ENCODE measurements at regions not wholly inside any gene's neighbourhood (a gene's known extent, or its start where the extent isn't known, plus 50 kb on each side); places are given as distances from the start of the nearest gene placed in this dataset.
"Not testable (repeated sequence)": the region's sequence is repeated elsewhere in the genome, so short reads cannot be mapped to it uniquely, and the experiment has no call there.

DNA sequence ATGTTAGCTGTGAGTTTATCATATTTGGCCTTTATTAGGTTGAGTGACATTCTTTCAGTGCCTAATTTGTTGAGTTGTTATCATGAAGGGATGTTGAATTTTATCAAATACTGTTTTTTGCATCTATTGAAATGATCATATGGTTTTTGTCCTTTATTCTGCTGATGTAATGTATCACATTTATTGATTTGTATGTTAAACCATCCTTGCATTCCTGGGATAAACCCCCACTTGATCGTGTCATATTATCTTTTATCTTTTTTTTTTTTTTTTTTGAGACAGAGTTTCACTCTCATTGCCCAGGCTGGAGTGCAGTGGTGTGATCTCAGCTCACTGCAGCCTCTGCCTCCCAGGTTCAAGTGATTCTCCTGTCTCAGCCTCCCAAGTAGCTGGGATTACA is 51.9 kb upstream of the MFGE8 start:
- not testable (repeated sequence) for DNase-seq

DNA sequence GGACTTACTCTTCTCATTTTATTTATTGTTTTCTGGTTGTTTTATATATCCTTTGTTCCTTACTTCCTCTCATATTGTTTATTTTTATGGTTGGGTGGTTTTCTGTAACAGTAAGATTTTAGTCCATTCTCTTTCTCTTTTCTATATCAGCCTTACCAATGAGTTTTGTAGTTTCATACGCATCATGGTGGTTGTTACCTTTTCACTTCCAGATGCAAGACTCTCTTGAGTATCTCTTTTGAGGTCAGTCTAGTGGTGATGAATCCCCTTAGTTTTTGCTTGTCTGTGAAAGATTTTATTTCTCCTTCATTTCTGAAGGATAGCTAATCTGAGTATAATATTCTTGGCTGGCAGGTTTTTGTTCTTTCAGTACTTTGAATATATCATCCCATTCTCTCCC is 57.1 kb upstream of the MFGE8 start:
- no peak for DNase-seq

GRCh38 chr15:88974392-88974791 is 61.2 kb upstream of the MFGE8 start:
- DNase-seq, result no peak

- DNase-seq, result no peak
Measured at GRCh38 chr15:88975891-88976290, 62.7 kb upstream of the MFGE8 start.

DNA sequence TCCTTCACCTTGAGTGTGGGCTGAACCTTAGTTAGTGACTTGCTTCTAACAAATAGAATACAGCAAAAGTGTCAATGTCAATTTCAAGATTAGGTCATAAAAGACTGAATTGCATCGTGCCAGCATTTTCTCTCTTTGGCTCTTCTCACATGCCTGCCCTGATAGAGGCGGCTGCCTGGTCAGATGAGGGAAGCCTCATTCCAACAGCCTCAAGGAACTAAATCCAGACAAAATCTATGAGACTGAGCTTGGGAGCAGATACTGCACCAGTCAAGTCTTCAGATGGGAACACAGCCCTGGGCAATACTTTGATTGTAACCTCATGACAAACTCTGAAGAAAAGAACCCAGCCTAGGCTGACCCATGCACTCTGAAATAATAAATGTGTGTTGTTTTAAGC is 63.5 kb upstream of the MFGE8 start:
- no peak for DNase-seq

GRCh38 chr15:88979674-88980073 is 66.5 kb upstream of the MFGE8 start:
- DNase-seq, result no peak

GRCh38 chr15:88980498-88980897 is 67.3 kb upstream of the MFGE8 start:
- no peak for DNase-seq

- DNase-seq, result no peak
Measured at GRCh38 chr15:88981244-88982215, 68.4 kb upstream of the MFGE8 start.

DNA sequence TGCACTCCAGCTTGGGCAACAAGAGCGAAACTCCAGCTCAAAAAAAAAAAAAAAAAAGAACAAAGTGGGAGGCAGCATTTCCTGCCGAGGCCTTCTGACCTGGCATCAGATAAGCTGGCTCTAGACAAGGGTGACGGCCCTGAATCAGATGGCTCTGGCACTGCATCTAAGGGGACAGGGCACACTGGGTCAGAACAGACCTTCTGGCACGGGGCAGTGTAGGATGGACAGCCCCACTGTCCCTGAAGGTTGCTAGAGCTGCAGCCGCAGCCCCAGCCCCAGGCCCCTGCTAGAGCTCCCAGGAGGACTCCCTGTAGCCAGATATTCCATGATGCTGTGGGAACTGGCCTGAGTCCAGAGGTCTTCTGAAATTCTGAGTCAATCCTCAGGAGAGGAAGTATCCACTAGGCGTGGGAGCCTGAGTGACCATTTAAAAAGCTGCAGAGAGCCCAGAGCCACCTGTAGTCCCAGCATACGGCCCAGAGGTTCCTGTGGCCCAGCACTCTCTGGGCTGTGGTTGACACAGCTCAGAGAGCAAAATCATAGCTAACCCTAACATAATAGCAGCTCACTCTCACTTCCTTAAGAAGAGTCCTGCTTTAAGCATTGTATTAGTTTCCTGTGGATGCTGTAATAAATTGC is 69.2 kb upstream of the MFGE8 start:
- DNase-seq, result peak; percentile 63

GRCh38 chr15:88982946-88983342 is 69.8 kb upstream of the MFGE8 start:
- DNase-seq, result no peak

GRCh38 chr15:88983861-88984429 is 70.8 kb upstream of the MFGE8 start:
- no peak for DNase-seq

- no peak for DNase-seq
Measured at GRCh38 chr15:88985547-88986393, 72.6 kb upstream of the MFGE8 start.

DNA sequence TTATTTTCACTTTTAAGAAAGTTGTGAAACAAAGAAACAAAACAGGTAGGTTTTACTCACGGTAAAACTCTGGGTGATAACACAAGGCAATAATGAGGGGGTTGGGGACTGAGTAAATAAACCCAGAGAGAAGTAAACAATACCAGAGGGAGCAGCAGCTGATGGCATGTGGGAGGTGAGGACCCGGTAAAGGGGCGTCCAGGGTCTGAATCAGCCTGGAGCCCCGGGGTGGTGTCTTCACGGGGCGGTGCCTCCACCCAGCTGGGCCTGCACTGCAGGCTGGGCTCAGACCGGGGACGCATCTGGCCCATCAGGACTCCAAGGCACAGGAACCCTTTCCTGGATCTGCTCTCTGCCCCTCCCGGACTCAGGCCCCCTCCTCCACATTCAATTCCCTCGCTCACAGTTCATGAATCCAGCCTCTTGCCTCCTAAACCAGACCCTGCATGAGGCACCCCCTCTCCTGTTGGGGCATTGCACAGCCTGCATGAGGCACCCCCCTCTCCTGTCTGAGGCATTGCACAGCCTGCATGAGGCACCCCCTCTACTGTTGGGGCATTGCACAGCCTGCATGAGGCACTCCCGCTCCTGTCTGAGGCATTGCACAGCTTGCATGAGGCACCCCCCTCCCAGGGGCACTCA is 73.9 kb upstream of the MFGE8 start:
- DNase-seq, result no peak

- DNase-seq, result no peak
Measured at GRCh38 chr15:88987591-88987933, 74.4 kb upstream of the MFGE8 start.

DNA sequence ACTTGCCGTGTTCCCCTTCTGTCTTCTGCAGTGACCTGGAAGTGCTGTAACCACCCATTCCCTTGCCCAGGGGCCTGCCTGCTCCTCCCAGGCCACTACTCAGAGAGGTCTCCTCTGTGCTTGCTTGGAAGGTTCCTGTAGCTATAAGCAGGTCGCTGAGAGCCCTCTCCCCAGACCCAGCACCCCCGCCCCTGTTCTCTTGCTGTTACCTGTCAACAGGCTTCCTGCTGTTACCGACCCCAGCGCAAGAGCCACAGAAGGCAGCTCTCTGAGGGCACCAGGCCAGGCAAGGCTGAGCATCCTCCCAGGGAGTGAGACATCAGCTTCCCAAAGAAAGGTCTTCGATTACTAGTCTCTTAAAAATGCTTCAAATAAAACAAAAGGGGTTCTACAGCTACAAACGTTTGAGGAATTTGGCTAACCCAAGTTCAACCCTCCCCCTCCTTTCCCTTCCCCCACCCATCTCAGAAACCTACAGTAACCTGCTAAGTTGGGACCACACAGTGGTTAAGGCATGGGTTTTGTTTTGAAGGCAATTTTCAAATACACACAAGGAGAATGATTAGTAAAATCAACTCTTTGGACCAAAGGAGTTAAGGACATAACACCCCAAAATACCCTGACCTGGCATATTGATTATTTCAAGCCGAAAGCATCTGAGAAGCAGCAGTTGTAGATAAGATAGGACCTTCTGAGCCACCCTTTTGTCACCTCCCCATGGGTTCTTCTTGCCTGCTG is 74.9 kb upstream of the MFGE8 start:
- no peak for DNase-seq

DNA sequence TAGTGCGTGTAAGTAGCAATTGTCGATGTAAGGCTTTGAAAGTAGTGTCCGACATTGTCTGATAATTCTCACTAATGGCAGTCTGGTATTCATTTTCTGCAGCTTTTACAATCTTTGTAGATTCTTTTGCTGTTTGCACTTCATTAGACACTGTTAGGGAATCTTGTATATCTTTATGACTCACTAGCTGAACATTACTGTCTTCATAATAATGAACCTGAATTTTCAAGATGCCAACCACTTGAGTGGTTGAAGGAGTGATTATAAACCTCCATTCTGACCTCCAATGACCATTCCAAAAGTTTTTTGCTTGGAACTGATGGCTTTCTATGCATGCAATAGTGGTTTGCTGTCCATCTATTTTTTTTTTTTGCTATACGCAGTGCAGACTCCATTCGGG is 76.4 kb upstream of the MFGE8 start:
- DNase-seq, result no peak

DNA sequence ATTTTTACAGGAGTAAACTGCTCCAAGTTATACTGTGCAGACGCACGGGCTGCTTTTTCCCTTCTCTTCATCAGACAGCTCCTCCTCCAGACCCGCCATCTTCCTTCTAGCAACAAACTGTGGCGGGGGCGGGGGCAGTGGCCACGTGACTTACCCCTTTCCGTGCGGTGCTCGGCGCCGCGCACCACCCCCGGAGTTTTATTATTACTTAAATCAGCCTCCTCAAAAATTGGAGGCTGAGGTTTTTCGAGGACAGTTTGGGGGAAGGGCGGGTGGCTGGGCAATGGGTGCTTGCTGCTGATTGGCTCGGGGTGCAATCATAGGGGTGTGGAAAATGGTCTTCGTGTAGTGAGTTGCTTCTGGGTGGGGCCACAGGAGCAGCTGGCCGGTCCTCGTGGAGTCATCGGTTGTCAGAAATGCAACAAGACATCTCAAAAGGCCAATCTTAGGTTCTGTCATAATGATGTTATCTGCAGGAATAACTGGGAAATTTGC is 77.1 kb upstream of the MFGE8 start:
- no peak for DNase-seq

- DNase-seq, result no peak
Measured at GRCh38 chr15:88992216-88992615, 79.0 kb upstream of the MFGE8 start.

DNA sequence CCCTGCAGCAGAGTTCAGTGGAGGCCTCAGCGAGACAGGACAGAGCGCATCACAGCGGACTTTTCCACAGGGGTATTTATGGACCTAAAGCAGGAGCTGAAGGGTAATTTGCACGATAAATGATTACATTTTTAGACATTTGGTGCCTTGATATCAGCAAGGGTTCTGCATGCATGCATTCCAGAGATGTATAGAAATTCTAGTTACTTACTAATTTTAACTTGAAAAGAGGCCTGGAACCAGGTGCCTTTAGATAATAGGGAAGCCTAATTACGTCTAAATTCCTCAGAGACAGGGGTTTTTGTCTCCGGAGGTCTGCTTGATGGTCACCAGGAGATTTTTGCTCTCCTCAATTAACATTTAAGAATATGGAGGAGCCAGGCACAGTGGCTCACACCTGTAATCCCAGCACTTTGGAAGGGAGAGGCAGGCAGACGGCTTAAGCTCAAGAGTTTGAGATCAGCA is 79.8 kb upstream of the MFGE8 start:
- DNase-seq, result no peak

- DNase-seq, result no peak
Measured at GRCh38 chr15:88993662-88994061, 80.5 kb upstream of the MFGE8 start.

DNA sequence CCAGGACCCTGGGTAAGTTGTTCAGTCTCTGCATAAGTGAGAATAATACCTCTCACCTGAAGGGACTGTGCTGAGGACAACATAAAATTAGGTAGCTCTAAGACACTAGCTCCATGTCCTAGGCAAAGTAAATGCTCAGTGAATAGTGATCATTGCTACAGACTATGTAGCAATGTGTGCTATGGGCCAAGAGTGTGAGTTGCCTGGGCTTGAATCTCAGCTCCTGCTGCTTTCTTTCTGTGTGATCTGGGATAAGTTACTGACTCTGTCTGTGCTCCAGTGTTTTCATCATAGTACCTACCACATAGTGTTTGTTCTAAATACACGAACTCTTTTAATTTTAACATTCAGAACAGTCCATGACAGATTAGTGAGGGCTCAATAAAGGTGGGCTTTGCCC is 81.1 kb upstream of the MFGE8 start:
- DNase-seq, result no peak

- DNase-seq, result no peak
Measured at GRCh38 chr15:88995449-88995848, 82.3 kb upstream of the MFGE8 start.
